Liver (tissue), 8 donors: ENCODE measurements at regions not wholly inside any gene's neighbourhood (a gene's known extent, or its start where the extent isn't known, plus 50 kb on each side); places are given as distances from the start of the nearest gene placed in this dataset.

Source experiments
- DNase-seq: peaks from one replicate; pipeline ENCODE4 v3.0.0-alpha.2; 2017; ENCODE audit warnings: low spot score
- H3K27ac ChIP-seq, 2 donors: one replicate each; pipeline ENCODE4 v1.7.0; 2013; ENCODE audit warnings: inconsistent platforms in 2 of 2, low read length in 2 of 2, control low read depth in 1 of 2, low read depth in 1 of 2, mild to moderate bottlenecking in 1 of 2
- H3K27me3 ChIP-seq, 4 donors: one replicate each; pipeline versions ENCODE4 v1.6.1 to v1.7.0; 2013; ENCODE audit warnings: low read length in 3 of 4, inconsistent platforms in 1 of 4, mild to moderate bottlenecking in 1 of 4, moderate library complexity in 1 of 4; ENCODE audit not compliant: control insufficient read depth in 4 of 4, insufficient read depth in 4 of 4
- H3K36me3 ChIP-seq, 4 donors: one replicate each; pipeline versions ENCODE4 v1.6.1 to v1.7.0; 2013; ENCODE audit warnings: low read length in 3 of 4, mild to moderate bottlenecking in 3 of 4, low read depth in 1 of 4, moderate library complexity in 1 of 4; ENCODE audit not compliant: control insufficient read depth in 4 of 4, insufficient read depth in 3 of 4
- H3K4me1 ChIP-seq, 4 donors: one replicate each; pipeline versions ENCODE4 v1.6.1 to v1.7.0; 2013; ENCODE audit warnings: low read length in 3 of 4, mild to moderate bottlenecking in 3 of 4, moderate library complexity in 1 of 4; ENCODE audit not compliant: control insufficient read depth in 4 of 4, insufficient read depth in 4 of 4
- H3K4me3 ChIP-seq, 3 donors: one replicate each; pipeline versions ENCODE4 v1.6.1 to v1.7.0; 2013; ENCODE audit warnings: low read length in 3 of 3, control low read depth in 1 of 3, low read depth in 1 of 3, mild to moderate bottlenecking in 1 of 3
- H3K9ac ChIP-seq, 2 donors: one replicate each; pipeline ENCODE4 v1.7.0; 2013; ENCODE audit warnings: low read length in 2 of 2, mild to moderate bottlenecking in 2 of 2, moderate library complexity in 2 of 2, control low read depth in 1 of 2, low read depth in 1 of 2
- H3K9me3 ChIP-seq, 4 donors: one replicate each; pipeline versions ENCODE4 v1.6.1 to v1.7.0; 2013; ENCODE audit warnings: low read length in 3 of 4; ENCODE audit not compliant: control insufficient read depth in 4 of 4
- ATF3 ChIP-seq: IDR thresholded peaks from 2 replicates; pipeline ENCODE4 v1.6.1; 2016; ENCODE audit warnings: antibody characterized with exemption
- CTCF ChIP-seq: fragments of 150-350 bp; IDR thresholded peaks from 2 replicates; pipeline ENCODE4 v1.5.1; 2017; ENCODE audit warnings: improper control_type of control experiment, low read depth, low read length; ENCODE audit not compliant: missing input control
- EGR1 ChIP-seq, 2 donors: IDR thresholded peaks; 2 replicates each; pipeline ENCODE4 v1.6.1; 2016 to 2018; ENCODE audit warnings: antibody characterized with exemption in 2 of 2, low read depth in 2 of 2
- FOXA1 ChIP-seq: IDR thresholded peaks from 2 replicates; pipeline ENCODE4 v1.6.1; 2016; ENCODE audit warnings: antibody characterized with exemption
- GABPA ChIP-seq, 2 donors: IDR thresholded peaks in 1 of 2; conservative IDR thresholded peaks in 1 of 2; 2 replicates each; pipeline ENCODE4 v1.6.1; 2016; ENCODE audit warnings: antibody characterized with exemption in 2 of 2, mild to moderate bottlenecking in 1 of 2, moderate library complexity in 1 of 2
- HNF4A ChIP-seq, 2 donors: conservative IDR thresholded peaks; 2 replicates each; pipeline ENCODE4 v1.6.1; 2016; ENCODE audit warnings: antibody characterized with exemption in 2 of 2, mild to moderate bottlenecking in 2 of 2
- HNF4G ChIP-seq: IDR thresholded peaks from 2 replicates; pipeline ENCODE4 v1.6.1; 2016; ENCODE audit warnings: antibody characterized with exemption
- JUND ChIP-seq, 2 donors: IDR thresholded peaks; 2 replicates each; pipeline ENCODE4 v1.6.1; 2016; ENCODE audit warnings: antibody characterized with exemption in 2 of 2
- NR2F2 ChIP-seq: IDR thresholded peaks from 2 replicates; pipeline ENCODE4 v1.6.1; 2016; ENCODE audit warnings: antibody characterized with exemption
- RAD21 ChIP-seq, 2 donors: IDR thresholded peaks; 2 replicates each; pipeline ENCODE4 v1.6.1; 2016; ENCODE audit warnings: antibody characterized with exemption in 2 of 2, mild to moderate bottlenecking in 2 of 2
- REST ChIP-seq: IDR thresholded peaks from 2 replicates; pipeline ENCODE4 v1.6.1; 2016; ENCODE audit warnings: antibody characterized with exemption, mild to moderate bottlenecking
- RXRA ChIP-seq, 2 donors: IDR thresholded peaks; 2 replicates each; pipeline ENCODE4 v1.6.1; 2017 to 2018; ENCODE audit warnings: antibody characterized with exemption in 2 of 2, mild to moderate bottlenecking in 1 of 2
- SP1 ChIP-seq: IDR thresholded peaks from 2 replicates; pipeline ENCODE4 v1.6.1; 2018; ENCODE audit warnings: antibody characterized with exemption, mild to moderate bottlenecking
- TAF1 ChIP-seq: conservative IDR thresholded peaks from 2 replicates; pipeline ENCODE4 v1.6.1; 2016; ENCODE audit warnings: antibody characterized with exemption, mild to moderate bottlenecking
- YY1 ChIP-seq: IDR thresholded peaks from 2 replicates; pipeline ENCODE4 v1.6.1; 2016; ENCODE audit warnings: antibody characterized with exemption, mild to moderate bottlenecking
- ZBTB33 ChIP-seq: IDR thresholded peaks from 2 replicates; pipeline ENCODE4 v1.6.1; 2016; ENCODE audit warnings: antibody characterized with exemption
- WGBS: extraction: QIAGEN DNeasy Blood & Tissue Kit; methylation state at CpG from one replicate; pipeline ENCODE4 v1.1.7; 2013; 5-methylcytosine and 5-hydroxymethylcytosine counted together
- TF ChIP-seq, protein P1 (sequence below): IDR thresholded peaks from 2 replicates; pipeline ENCODE4 v1.6.1; 2016; ENCODE audit warnings: antibody characterized with exemption
- donor health status: healthy.
- donor health status: healthy.
- donor health status: healthy.
- donor health status: healthy.
- donor health status: healthy.

GRCh38 chr14:99078426-99078825 lies 193.6 kb downstream of the BCL11B start:
- no peak overlapping the region for H3K4me3 ChIP-seq
- WGBS: 77% methylated on average over 7 of the region's 7 CpGs
- no peaks in the 10 kb centered on the region for H3K4me1 ChIP-seq
- H3K9me3 ChIP-seq: peaks cover 0 to 3% (median 2%) of the 10 kb centered on the region in 4 donors
- H3K36me3 ChIP-seq: no peaks in the 10 kb centered on the region
- H3K9ac ChIP-seq: no peak overlapping the region
- no peak for DNase-seq
- no peak overlapping the region for H3K27ac ChIP-seq
- TF ChIP-seq FOXA1: no peak
- no peak for TF ChIP-seq CTCF
- TF ChIP-seq SP1: no peak
- no peak for TF ChIP-seq HNF4G
- TF ChIP-seq EGR1 (IDR thresholded peaks at IDR 0.05; ENCODE audit: low read depth in 2 of 2): no peak
- no peak for TF ChIP-seq RAD21 (IDR thresholded peaks at IDR 0.05)
- TF ChIP-seq RXRA (IDR thresholded peaks at IDR 0.05): no peak
- TF ChIP-seq NR2F2: no peak
- TF ChIP-seq, protein P1, sequence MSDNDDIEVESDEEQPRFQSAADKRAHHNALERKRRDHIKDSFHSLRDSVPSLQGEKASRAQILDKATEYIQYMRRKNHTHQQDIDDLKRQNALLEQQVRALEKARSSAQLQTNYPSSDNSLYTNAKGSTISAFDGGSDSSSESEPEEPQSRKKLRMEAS: no peak
- no peak for TF ChIP-seq YY1
- TF ChIP-seq HNF4A (conservative IDR thresholded peaks at IDR 0.05): no peak
- no peak for TF ChIP-seq TAF1
- TF ChIP-seq REST: no peak
- TF ChIP-seq ZBTB33: no peak
- TF ChIP-seq JUND (IDR thresholded peaks at IDR 0.05): no peak
- no peak for TF ChIP-seq ATF3
- TF ChIP-seq GABPA (IDR thresholded peaks at IDR 0.05 in 1 of 2, conservative IDR thresholded peaks at IDR 0.05 in 1 of 2): no peak
- peaks cover 0 to 5% (median 0%) of the 10 kb centered on the region in 4 donors for H3K27me3 ChIP-seq
